Natural killer cell (primary cell): ENCODE measurements at regions not wholly inside any gene's neighbourhood (a gene's known extent, or its start where the extent isn't known, plus 50 kb on each side); places are given as distances from the start of the nearest gene placed in this dataset.

Experiments used
- ATAC-seq, 3 donors: fragments of 150-1000 bp in 2 of 3; fragments of 200-7000 bp in 1 of 3; cut with Tn5 transposase; 1 replicate in 1 of 3; 2 replicates in 2 of 3; pipeline ENCODE4 v1.10.0; 2021; ENCODE audit warnings: mild to moderate bottlenecking in 2 of 3, moderate library complexity in 2 of 3
- DNase-seq, 2 donors: peaks; one replicate each; pipeline versions ENCODE4 v3.0.0 to v3.0.0-alpha.2; 2013 to 2021; ENCODE audit warnings: mixed read lengths in 1 of 2
- H3K27ac ChIP-seq: one replicate; pipeline ENCODE4 v1.5.1; 2013; ENCODE audit warnings: mild to moderate bottlenecking, low read length
- H3K27me3 ChIP-seq: one replicate; pipeline ENCODE4 v1.6.1; 2013; ENCODE audit warnings: low read length; ENCODE audit not compliant: control insufficient read depth, insufficient read depth
- H3K36me3 ChIP-seq: one replicate; pipeline ENCODE4 v1.6.1; 2013; ENCODE audit warnings: low read length; ENCODE audit not compliant: control insufficient read depth, insufficient read depth
- H3K4me1 ChIP-seq: one replicate; pipeline ENCODE4 v1.6.1; 2013; ENCODE audit warnings: low read length; ENCODE audit not compliant: control insufficient read depth, insufficient read depth
- H3K4me3 ChIP-seq: one replicate; pipeline ENCODE4 v1.5.1; 2013; ENCODE audit warnings: low read length
- H3K9me3 ChIP-seq: one replicate; pipeline ENCODE4 v1.6.1; 2013; ENCODE audit warnings: low read length; ENCODE audit not compliant: control insufficient read depth, insufficient read depth
- H3K27ac Mint-ChIP-seq, 2 donors: one replicate each; pipeline ENCODE4 v1.8.0; 2022; ENCODE audit warnings: mild to moderate bottlenecking in 2 of 2, mixed read lengths in 2 of 2, moderate library complexity in 1 of 2
- H3K27me3 Mint-ChIP-seq, 2 donors: one replicate each; pipeline ENCODE4 v1.8.0; 2022; ENCODE audit warnings: low read depth in 2 of 2, mixed read lengths in 2 of 2
- H3K36me3 Mint-ChIP-seq: one replicate; pipeline ENCODE4 v1.8.0; 2022; ENCODE audit warnings: mixed read lengths
- H3K4me1 Mint-ChIP-seq, 2 donors: one replicate each; pipeline ENCODE4 v1.8.0; 2022; ENCODE audit warnings: mixed read lengths in 2 of 2
- H3K4me3 Mint-ChIP-seq: one replicate; pipeline ENCODE4 v1.8.0; 2022; ENCODE audit warnings: mild to moderate bottlenecking, moderate library complexity, mixed read lengths
- H3K9me3 Mint-ChIP-seq, 2 donors: one replicate each; pipeline ENCODE4 v1.8.0; 2022; ENCODE audit warnings: mixed read lengths in 2 of 2
- WGBS: methylation state at CpG from one replicate; pipeline ENCODE4 v1.1.7; 2013; ENCODE audit warnings: missing lambda C conversion rate; ENCODE audit not compliant: insufficient coverage; 5-methylcytosine and 5-hydroxymethylcytosine counted together
- intact Hi-C: fragments of 100-400 bp; cut with micrococcal nuclease; formaldehyde crosslinking; loops from one replicate; pipeline ENCODE4 v1.14.2; 2022
- TF ChIP-seq, protein P1 (sequence below): fragments of 200-600 bp; IDR thresholded peaks from one replicate; pipeline ENCODE4 v1.8.0; 2022; ENCODE audit warnings: antibody characterized with exemption

DNA sequence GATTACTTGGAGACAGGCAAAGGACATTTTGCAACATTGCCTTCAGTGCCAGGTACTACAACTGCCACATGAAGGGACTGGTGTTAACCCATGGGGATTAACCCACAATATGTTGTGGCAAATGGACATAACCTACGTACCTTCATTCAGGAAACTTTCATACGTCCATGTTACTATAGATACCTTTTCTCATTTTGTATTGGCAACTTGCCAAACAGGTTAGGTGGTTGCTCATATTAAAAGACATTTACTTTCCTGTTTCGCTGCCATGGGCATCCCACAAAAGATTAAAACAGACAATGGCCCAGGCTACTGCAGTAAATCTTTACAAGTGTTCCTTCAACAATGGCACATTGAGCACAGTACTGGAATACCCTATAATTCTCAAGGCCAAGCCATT is 925.3 kb downstream of the SLITRK6 start:
- TF ChIP-seq, protein P1, sequence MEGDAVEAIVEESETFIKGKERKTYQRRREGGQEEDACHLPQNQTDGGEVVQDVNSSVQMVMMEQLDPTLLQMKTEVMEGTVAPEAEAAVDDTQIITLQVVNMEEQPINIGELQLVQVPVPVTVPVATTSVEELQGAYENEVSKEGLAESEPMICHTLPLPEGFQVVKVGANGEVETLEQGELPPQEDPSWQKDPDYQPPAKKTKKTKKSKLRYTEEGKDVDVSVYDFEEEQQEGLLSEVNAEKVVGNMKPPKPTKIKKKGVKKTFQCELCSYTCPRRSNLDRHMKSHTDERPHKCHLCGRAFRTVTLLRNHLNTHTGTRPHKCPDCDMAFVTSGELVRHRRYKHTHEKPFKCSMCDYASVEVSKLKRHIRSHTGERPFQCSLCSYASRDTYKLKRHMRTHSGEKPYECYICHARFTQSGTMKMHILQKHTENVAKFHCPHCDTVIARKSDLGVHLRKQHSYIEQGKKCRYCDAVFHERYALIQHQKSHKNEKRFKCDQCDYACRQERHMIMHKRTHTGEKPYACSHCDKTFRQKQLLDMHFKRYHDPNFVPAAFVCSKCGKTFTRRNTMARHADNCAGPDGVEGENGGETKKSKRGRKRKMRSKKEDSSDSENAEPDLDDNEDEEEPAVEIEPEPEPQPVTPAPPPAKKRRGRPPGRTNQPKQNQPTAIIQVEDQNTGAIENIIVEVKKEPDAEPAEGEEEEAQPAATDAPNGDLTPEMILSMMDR, result no peak
- Mint-ChIP-seq H3K27me3 (no peaks in the 10 kb centered on the region), H3K4me1 (no peaks in the 10 kb centered on the region), H3K27ac (no peak overlapping the region), H3K4me3 (no peak overlapping the region), H3K9me3 (peaks cover 14 to 18% of the 10 kb centered on the region in 2 donors), H3K36me3 (peaks cover 6% of the 10 kb centered on the region)
- Histone ChIP-seq H3K36me3 (no peaks in the 10 kb centered on the region), H3K27ac (no peak overlapping the region), H3K27me3 (no peaks in the 10 kb centered on the region), H3K4me1 (no peaks in the 10 kb centered on the region), H3K4me3 (no peak overlapping the region), H3K9me3 (peaks cover 5% of the 10 kb centered on the region)
- ATAC-seq (no peak), DNase-seq (no peak)
- WGBS, result 66% methylated on average over 3 of the region's 3 CpGs
- intact Hi-C loops, result no loop called here

DNA sequence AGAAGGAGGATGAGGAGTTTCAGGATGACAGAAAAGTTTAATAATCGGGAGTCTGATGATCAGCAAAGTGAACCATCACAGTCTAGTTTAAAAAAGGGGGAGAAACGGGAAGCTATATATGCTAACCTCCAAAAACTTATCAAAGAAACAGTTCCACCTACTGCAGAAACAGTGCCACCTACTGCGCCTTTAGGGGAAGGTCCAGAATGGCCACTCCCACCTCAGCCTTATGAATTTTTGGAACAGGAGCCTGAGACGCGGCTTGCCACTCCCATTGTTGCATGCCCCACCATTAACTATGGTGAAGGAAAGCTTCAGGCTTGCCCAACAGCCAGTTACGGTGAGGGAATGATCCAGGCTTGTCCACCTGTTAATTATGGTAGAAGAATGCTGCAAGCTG is 929.0 kb downstream of the SLITRK6 start:
- Mint-ChIP-seq H3K4me1 (no peaks in the 10 kb centered on the region), H3K36me3 (peaks cover 6% of the 10 kb centered on the region), H3K27ac (no peak overlapping the region), H3K4me3 (no peak overlapping the region), H3K27me3 (no peaks in the 10 kb centered on the region), H3K9me3 (peaks cover 4 to 15% of the 10 kb centered on the region in 2 donors)
- DNase-seq (no peak), ATAC-seq (no peak)
- intact Hi-C loops, result no loop called here
- no peak overlapping the region for H3K27ac ChIP-seq
- peaks cover 5% of the 10 kb centered on the region for H3K9me3 ChIP-seq
- H3K27me3 ChIP-seq, result no peaks in the 10 kb centered on the region
- TF ChIP-seq, protein P1, result no peak
- H3K4me1 ChIP-seq, result no peaks in the 10 kb centered on the region
- 74% methylated on average over 5 of the region's 6 CpGs for WGBS
- no peak overlapping the region for H3K4me3 ChIP-seq
- no peaks in the 10 kb centered on the region for H3K36me3 ChIP-seq

DNA sequence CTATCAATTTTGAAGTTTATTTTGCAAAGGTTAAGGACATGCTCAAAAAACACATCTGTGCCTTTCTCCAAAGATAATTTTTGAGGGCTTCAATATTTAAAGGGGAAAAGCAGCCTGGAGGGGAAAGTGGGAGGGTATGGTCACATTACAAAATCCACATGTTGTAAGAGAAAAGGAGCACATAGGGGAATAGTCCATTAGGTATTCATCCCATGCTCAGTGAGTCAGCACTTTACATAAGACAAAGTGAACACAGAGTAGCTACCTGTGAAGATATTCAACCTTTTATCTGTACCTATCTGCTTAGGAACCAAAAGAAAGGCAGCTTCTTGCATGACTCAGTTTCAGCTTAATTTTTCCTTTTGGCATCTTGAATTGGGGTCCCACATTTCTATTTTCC is 932.0 kb downstream of the SLITRK6 start:
- TF ChIP-seq, protein P1, result no peak
- Mint-ChIP-seq H3K4me3 (no peak overlapping the region), H3K36me3 (peaks cover 6% of the 10 kb centered on the region), H3K4me1 (no peaks in the 10 kb centered on the region), H3K27me3 (no peaks in the 10 kb centered on the region), H3K27ac (no peak overlapping the region), H3K9me3 (peaks cover 9 to 20% of the 10 kb centered on the region in 2 donors)
- H3K4me1 ChIP-seq, result no peaks in the 10 kb centered on the region
- H3K9me3 ChIP-seq, result peaks cover 5% of the 10 kb centered on the region
- intact Hi-C loops, result no loop called here
- ATAC-seq (no peak), DNase-seq (no peak)
- H3K36me3 ChIP-seq, result no peaks in the 10 kb centered on the region
- no peak overlapping the region for H3K4me3 ChIP-seq
- no peak overlapping the region for H3K27ac ChIP-seq
- H3K27me3 ChIP-seq, result no peaks in the 10 kb centered on the region

DNA sequence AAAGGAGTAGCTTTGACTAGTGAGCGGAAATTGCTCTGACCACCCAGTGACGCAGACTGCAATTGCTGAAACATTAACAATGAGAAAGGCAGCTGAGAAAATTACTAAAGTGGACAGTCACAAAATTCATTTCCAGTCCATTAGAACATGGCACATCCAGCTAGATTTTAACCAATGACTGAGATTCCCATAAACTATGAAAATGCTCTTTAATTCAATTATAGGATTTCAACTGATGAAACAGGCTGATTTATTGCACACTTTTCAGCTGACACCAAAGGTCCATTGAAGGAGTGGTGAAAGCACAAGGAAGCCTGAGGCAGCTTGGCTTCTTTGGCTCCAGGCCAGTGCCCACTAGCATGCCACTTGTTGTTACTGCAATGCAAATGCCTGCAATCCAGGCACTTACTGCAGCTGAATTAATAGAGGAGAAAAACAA is 933.4 kb downstream of the SLITRK6 start:
- no peak overlapping the region for H3K27ac ChIP-seq
- no peak overlapping the region for H3K4me3 ChIP-seq
- DNase-seq (no peak), ATAC-seq (no peak)
- peaks cover 12 to 16% of the 10 kb centered on the region in 2 donors for H3K9me3 Mint-ChIP-seq
- TF ChIP-seq, protein P1, result no peak
- H3K27me3 ChIP-seq, result no peaks in the 10 kb centered on the region
- H3K36me3 ChIP-seq, result no peaks in the 10 kb centered on the region
- H3K4me1 Mint-ChIP-seq, result no peaks in the 10 kb centered on the region
- 97% methylated on average over 2 of the region's 2 CpGs for WGBS
- peaks cover 6% of the 10 kb centered on the region for H3K36me3 Mint-ChIP-seq
- H3K4me1 ChIP-seq, result no peaks in the 10 kb centered on the region
- intact Hi-C loops, result no loop called here
- H3K27me3 Mint-ChIP-seq, result no peaks in the 10 kb centered on the region
- H3K4me3 Mint-ChIP-seq, result no peak overlapping the region
- peaks cover 5% of the 10 kb centered on the region for H3K9me3 ChIP-seq
- no peak overlapping the region for H3K27ac Mint-ChIP-seq
